ENCODE measurements at regions not wholly inside any gene's neighbourhood (a gene's known extent, or its start where the extent isn't known, plus 50 kb on each side); places are given as distances from the start of the nearest gene placed in this dataset.

DNA sequence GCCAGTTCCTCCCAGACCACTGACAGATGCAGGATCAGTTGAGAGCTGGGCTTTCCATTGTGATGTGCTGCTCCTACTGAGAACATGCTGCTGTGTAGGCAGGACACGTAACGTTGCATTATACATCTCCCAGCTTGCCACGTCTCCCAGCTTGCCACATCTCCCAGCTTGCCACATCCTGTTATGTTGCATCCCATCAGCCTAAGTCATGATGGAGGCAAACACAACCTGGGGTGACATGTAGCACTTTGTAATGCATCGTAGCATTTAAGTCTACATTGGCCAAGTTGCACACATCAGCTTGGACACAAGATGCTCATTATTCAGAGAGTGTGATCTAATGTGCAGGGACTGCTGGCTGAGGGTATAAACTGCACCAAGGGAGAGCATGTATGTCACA lies 73.3 kb upstream of the CHCHD3 start:
- TF ChIP-seq CTCF (IDR thresholded peaks at IDR 0.05): no peak
- Mint-ChIP-seq H3K36me3 (no peaks in the 10 kb centered on the region), H3K4me3 (no peak overlapping the region), H3K9me3 (no peaks in the 10 kb centered on the region), H3K4me1 (no peaks in the 10 kb centered on the region), H3K27me3 (ENCODE audit: low read depth in 2 of 2) (peaks cover 9 to 11% of the 10 kb centered on the region in 2 donors), H3K27ac (no peak overlapping the region)
- no peaks in the 10 kb centered on the region for H3K36me3 ChIP-seq (ENCODE audit: control insufficient read depth, insufficient read depth, low read length)
- WGBS (ENCODE audit: insufficient coverage): 78% methylated on average over 4 of the region's 4 CpGs
- H3K4me3 ChIP-seq (ENCODE audit: low read length): no peak overlapping the region
- H3K4me1 ChIP-seq (ENCODE audit: control insufficient read depth, insufficient read depth, low read length): no peaks in the 10 kb centered on the region
- H3K9me3 ChIP-seq (ENCODE audit: control insufficient read depth, insufficient read depth, low read length): no peaks in the 10 kb centered on the region
- ATAC-seq (peak in 1 of 3 donors; percentile 10), DNase-seq (no peak)
- intact Hi-C loops (cut with micrococcal nuclease): no loop called here
- H3K27me3 ChIP-seq (ENCODE audit: control insufficient read depth, insufficient read depth, low read length): no peaks in the 10 kb centered on the region
- H3K27ac ChIP-seq (ENCODE audit: low read length): no peak overlapping the region

DNA sequence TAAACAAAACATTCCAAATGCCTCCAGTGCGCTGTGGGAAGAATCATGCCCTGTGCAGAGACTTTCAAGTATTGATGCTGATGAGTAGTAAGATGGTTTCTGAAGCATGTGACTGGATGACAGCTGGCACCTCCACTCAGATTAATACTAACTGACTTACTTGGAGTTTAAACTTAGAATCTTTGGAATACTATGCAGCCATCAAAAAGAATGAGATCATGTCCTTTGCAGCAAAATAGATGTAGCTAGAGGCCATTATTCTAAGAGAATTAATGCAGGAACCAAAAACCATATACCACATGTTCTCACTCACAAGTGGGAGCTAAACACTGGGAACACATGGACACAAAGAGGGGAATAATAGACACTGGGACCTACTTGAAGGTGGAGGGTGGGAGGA lies 73.8 kb upstream of the CHCHD3 start:
- Histone ChIP-seq H3K9me3 (ENCODE audit: control insufficient read depth, insufficient read depth, low read length) (no peaks in the 10 kb centered on the region), H3K36me3 (ENCODE audit: control insufficient read depth, insufficient read depth, low read length) (no peaks in the 10 kb centered on the region), H3K27ac (ENCODE audit: low read length) (no peak overlapping the region), H3K27me3 (ENCODE audit: control insufficient read depth, insufficient read depth, low read length) (no peaks in the 10 kb centered on the region), H3K4me3 (ENCODE audit: low read length) (no peak overlapping the region), H3K4me1 (ENCODE audit: control insufficient read depth, insufficient read depth, low read length) (no peaks in the 10 kb centered on the region)
- H3K36me3 Mint-ChIP-seq: no peaks in the 10 kb centered on the region
- H3K27me3 Mint-ChIP-seq (ENCODE audit: low read depth in 2 of 2): peaks cover 7 to 9% of the 10 kb centered on the region in 2 donors
- intact Hi-C loops (cut with micrococcal nuclease): no loop called here
- no peaks in the 10 kb centered on the region for H3K9me3 Mint-ChIP-seq
- no peak overlapping the region for H3K27ac Mint-ChIP-seq
- DNase-seq: no peak
- no peaks in the 10 kb centered on the region for H3K4me1 Mint-ChIP-seq
- ATAC-seq: no peak
- WGBS (ENCODE audit: insufficient coverage): 100% methylated on average over 1 of the region's 1 CpG
- H3K4me3 Mint-ChIP-seq: no peak overlapping the region
- no peak for TF ChIP-seq CTCF (IDR thresholded peaks at IDR 0.05)

DNA sequence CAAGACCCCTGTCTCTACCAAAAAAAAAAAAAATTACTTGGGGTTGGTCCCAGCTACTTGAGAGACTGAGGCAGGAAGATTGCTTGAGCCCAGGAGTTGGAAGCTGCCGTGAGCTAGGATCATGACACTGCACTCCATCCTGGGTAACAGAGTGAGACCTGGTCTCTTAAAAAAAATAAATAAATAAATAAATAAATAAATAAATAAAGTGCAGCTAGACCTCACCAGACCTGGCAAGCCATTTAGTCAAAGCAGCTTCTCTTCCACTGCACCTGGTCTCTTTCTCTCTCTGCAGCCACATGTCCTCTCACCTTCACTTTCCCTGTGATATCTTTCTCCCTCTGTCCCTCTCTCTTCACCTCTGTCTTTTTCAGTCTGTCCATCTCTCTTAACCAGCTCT lies 75.2 kb upstream of the CHCHD3 start:
- H3K27me3 Mint-ChIP-seq (ENCODE audit: low read depth in 2 of 2): peaks cover 7% of the 10 kb centered on the region in 2 donors
- no peak for TF ChIP-seq CTCF (IDR thresholded peaks at IDR 0.05)
- no peaks in the 10 kb centered on the region for H3K36me3 ChIP-seq (ENCODE audit: control insufficient read depth, insufficient read depth, low read length)
- H3K4me1 Mint-ChIP-seq: no peaks in the 10 kb centered on the region
- no peaks in the 10 kb centered on the region for H3K27me3 ChIP-seq (ENCODE audit: control insufficient read depth, insufficient read depth, low read length)
- no peaks in the 10 kb centered on the region for H3K9me3 ChIP-seq (ENCODE audit: control insufficient read depth, insufficient read depth, low read length)
- H3K9me3 Mint-ChIP-seq: no peaks in the 10 kb centered on the region
- WGBS (ENCODE audit: insufficient coverage): no CpG with 5 or more reads among the region's 1 CpG
- H3K4me3 ChIP-seq (ENCODE audit: low read length): no peak overlapping the region
- DNase-seq: no peak
- intact Hi-C loops (cut with micrococcal nuclease): no loop called here
- ATAC-seq: no peak
- no peak overlapping the region for H3K27ac ChIP-seq (ENCODE audit: low read length)
- no peaks in the 10 kb centered on the region for H3K36me3 Mint-ChIP-seq
- no peak overlapping the region for H3K4me3 Mint-ChIP-seq
- no peak overlapping the region for H3K27ac Mint-ChIP-seq
- no peaks in the 10 kb centered on the region for H3K4me1 ChIP-seq (ENCODE audit: control insufficient read depth, insufficient read depth, low read length)

DNA sequence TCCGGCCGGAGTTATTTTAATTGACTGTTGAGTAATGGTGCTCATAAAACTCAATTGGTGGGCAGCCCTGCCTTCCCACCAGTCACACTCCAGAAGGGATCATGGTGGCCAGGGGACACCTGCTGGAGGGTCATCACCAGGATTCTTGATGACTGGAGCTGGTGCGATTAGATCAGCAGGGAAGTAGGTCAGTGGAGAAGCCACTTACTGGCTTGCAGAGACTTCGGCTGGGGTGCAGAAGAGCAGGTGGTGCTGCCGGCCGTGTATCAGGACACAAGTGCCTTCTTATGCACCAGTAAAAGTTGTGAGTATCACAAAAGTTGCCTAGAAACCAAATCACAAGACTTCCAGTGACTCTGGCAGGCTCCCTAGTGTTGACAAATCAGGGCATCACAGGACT lies 82.6 kb upstream of the CHCHD3 start:
- DNase-seq (no peak), ATAC-seq (no peak)
- H3K9me3 Mint-ChIP-seq: no peaks in the 10 kb centered on the region
- Histone ChIP-seq H3K36me3 (ENCODE audit: control insufficient read depth, insufficient read depth, low read length) (no peaks in the 10 kb centered on the region), H3K4me3 (ENCODE audit: low read length) (no peak overlapping the region), H3K27me3 (ENCODE audit: control insufficient read depth, insufficient read depth, low read length) (peaks cover 3% of the 10 kb centered on the region), H3K4me1 (ENCODE audit: control insufficient read depth, insufficient read depth, low read length) (no peaks in the 10 kb centered on the region), H3K9me3 (ENCODE audit: control insufficient read depth, insufficient read depth, low read length) (no peaks in the 10 kb centered on the region), H3K27ac (ENCODE audit: low read length) (no peak overlapping the region)
- no peak overlapping the region for H3K4me3 Mint-ChIP-seq
- intact Hi-C loops (cut with micrococcal nuclease): no loop called here
- H3K27ac Mint-ChIP-seq: no peak overlapping the region
- H3K4me1 Mint-ChIP-seq: no peaks in the 10 kb centered on the region
- TF ChIP-seq CTCF (IDR thresholded peaks at IDR 0.05): no peak
- peaks cover 14 to 18% of the 10 kb centered on the region in 2 donors for H3K27me3 Mint-ChIP-seq (ENCODE audit: low read depth in 2 of 2)
- WGBS (ENCODE audit: insufficient coverage): 90% methylated on average over 4 of the region's 6 CpGs
- H3K36me3 Mint-ChIP-seq: no peaks in the 10 kb centered on the region

All from natural killer cell (primary cell).